NCI-H2227 (cell line): ENCODE measurements at regions not wholly inside any gene's neighbourhood (a gene's known extent, or its start where the extent isn't known, plus 50 kb on each side); places are given as distances from the start of the nearest gene placed in this dataset.
A peak's percentile ranks its signal among the peaks of the same experiment; 100 is the strongest.
"Not testable (repeated sequence)": the region's sequence is repeated elsewhere in the genome, so short reads cannot be mapped to it uniquely, and the experiment has no call there.

Source experiments
- DNase-seq: peaks from one replicate; lab custom pipeline; 2025; ENCODE audit not compliant: unreplicated experiment; lab: John Stamatoyannopoulos, UW

GRCh38 chr4:26233350-26233749, 87.5 kb upstream of the RBPJ start:
- DNase-seq: no peak

GRCh38 chr4:26235500-26235899, 85.3 kb upstream of the RBPJ start:
- DNase-seq: no peak

DNA sequence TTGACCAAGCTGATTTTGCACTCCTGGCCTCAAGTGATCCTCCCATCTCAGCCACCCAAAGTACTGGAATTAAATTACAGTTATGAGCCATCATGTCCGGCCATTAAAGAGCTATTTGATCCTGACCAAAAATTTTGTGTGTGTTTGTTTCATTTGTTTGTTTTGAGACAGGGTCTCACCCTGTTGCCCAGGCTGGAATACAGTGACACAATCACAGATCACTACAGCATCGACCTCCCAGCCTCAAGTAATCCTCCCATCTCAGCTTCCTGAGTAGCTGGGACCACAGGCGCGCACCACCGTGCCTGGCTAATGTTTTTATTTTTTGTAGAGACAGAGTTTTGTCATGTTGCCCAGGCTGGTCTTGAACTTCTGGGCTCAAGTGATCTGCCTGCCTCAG, 82.9 kb upstream of the RBPJ start:
- DNase-seq: no peak

DNA sequence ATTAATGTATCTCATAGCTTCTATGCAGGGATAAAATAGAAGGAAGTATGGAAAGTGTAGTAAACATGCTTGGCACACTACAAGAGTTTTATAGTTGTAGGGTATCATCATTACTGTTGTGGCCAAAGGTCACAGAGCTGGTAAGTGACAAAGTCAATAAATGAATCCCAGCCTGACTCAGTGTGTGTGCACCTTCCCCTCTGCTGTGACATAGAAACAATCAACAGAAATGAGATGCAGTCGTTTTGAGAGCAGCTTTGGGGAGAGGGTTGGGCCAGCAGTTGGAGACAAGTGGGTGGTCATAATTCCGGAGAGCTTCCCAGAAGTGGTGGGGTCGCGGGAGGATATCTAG, 82.4 kb upstream of the RBPJ start:
- DNase-seq: no peak

DNA sequence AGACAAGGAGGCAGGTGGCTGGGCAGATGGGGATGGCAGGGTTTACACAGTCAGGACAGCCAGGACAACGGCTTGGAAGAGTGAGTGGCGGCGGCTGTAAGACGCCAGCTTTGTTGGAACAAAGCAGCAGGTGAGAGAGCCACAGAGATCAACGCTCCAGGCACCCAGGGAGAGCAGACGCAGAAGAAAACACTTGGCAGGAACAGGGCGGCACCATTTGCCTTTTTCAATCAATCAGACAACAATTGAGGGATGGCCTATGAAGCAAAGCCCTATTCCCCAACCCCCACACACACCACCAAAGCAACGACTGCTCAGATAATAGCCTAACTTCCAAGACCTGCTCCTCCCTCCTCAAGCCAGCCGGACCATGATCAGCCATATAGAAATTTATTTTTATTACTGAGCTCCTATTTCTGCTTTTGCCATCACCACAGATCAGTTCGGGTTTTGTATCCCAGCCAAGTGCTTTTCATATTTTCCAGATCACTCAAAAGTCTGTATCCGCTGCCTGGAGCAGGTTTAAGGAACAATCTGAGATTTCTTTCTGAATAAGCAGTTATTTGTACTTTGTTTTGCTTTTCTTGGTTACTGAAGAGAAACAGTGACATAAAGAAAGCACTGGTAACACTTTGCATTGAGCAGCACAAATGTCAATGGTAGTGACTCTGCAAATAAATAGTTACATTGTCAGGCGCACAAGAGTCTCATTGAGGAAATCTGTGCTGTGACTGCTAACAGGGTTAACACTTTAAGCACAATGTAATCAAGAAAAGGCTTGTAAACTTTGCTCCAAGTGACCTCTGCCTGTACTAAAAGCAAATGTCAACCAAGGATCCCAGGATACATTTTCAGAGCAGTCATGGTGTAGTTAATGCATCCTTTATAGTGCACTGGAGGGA, 81.8 kb upstream of the RBPJ start:
- peak; percentile 70 for DNase-seq

GRCh38 chr4:26239801-26240200, 81.0 kb upstream of the RBPJ start:
- DNase-seq: no peak

DNA sequence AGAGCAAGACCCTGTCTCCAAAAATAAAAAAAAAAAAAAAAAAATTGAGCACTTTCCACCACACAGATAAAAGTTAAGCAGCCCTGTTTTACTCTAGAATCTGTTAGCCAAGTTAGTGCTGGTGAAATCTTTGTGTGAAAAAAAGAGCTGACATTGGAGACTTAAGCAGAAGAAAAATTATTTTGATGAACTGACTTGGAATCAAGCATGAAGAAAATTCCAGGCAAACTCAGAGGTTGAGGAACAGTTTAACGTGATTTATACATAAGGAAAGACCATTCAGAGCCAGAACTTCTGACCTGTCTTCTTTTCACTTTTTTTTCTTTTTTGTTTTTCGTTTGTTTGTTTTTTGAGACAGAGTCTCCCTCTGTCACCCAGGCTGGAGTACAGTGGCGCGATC, 79.6 kb upstream of the RBPJ start:
- DNase-seq: no peak

GRCh38 chr4:26242451-26242850, 78.4 kb upstream of the RBPJ start:
- no peak for DNase-seq

DNA sequence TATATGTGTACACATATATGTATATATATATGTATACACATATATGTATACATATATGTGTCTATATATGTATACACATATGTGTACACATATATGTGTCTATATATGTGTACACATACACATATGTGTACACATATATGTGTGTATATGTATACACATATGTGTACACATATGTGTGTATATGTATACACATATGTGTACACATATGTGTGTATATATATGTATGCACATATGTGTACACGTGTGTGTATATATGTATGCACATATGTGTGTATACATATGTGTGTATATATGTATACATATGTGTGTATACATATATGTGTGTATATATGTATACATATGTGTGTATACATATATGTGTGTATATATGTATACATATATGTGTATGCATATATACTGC, 76.7 kb upstream of the RBPJ start:
- DNase-seq: not testable (repeated sequence)

- peak; percentile 36 for DNase-seq
Measured at GRCh38 chr4:26248647-26249046, 72.2 kb upstream of the RBPJ start.

DNA sequence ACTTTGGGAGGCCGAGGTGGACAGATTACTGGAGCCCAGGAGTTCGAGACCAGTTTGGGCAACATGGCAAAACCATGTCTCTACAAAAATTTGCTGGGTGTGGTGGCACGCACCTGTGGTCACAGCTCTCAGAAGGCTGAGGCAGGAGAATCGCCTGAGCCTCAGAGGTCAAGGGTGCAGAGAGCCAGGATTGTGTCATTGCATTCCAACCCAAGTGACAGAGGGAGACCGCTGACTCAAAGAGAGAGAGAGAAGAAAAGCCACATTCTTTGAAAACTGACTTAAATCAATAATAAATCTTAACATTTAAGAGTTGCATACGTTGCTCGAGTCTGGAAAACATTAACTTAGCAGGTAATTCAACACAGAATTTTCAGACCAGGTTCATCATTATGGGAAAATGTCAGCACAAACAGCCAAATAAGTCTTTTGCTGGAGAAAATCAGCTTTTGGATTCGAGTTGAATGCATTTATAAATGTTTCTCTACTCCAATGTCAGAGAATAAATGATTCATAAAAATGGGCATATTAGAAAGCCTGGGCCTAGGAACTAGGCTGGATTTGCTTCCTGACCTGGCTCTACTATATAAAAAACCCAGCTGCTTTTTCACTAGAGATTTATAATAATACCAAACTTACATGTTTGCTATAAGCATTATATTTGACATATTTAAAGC, 68.3 kb upstream of the RBPJ start:
- DNase-seq: no peak

GRCh38 chr4:26253968-26254367, 66.8 kb upstream of the RBPJ start:
- DNase-seq: no peak

DNA sequence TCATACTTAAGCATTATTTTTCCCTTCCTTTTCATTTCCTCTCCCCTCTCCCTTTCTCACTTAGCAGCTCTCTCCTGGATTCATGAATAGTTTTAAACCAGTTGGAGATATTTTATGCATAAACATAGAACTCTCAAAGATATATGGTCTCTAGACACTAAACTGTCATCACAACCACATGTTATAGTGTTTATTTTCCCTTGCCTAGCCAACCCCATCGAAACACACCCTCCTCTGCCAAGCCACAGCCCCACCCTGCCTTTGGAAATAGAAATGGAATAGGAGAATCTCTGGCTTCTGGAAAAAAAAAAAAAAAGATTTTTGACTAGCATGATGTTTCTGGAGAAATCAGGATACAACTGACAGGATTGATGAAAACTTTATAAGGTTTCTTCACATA, 64.8 kb upstream of the RBPJ start:
- DNase-seq: no peak

GRCh38 chr4:26257444-26257843, 63.4 kb upstream of the RBPJ start:
- not testable (repeated sequence) for DNase-seq

DNA sequence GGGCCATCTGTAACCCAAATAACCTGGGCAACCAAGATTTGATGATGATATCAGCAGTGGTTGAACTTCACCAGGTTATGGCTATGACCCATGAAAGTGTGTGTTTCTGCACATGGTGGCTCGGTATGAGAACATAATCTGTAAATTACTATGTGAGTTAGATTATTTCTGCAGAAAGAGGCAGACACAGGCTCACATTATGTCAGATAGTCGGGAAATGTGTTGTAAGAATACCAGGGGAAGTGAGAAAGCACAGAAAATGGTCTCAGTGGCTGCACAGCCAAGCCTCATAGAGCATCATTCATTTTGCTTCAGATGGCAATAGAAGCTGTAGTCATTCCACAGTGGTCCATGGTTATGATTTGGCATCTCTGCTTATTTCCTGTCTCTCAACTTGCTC, 63.0 kb upstream of the RBPJ start:
- DNase-seq: no peak

GRCh38 chr4:26260571-26260970, 60.2 kb upstream of the RBPJ start:
- DNase-seq: no peak

- DNase-seq: no peak
Measured at GRCh38 chr4:26261405-26261804, 59.4 kb upstream of the RBPJ start.

DNA sequence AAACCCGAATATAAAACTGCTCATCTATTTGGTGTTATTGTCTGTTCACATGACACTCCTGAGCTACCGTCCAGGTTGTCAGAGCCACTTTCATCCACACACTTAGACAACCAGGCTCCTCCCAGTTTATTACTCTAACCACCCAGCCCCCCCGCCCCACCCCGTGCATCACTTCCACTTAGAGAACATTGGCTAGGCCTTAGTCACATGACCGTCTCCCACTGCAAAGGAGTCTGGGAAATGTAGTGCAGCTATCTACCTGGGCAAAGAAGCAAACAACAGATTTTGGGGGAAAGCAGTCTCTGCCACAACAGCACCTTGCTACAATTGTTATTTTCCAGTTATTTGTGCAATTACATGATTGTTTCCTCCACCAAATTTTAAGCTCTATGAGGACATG, 57.6 kb upstream of the RBPJ start:
- DNase-seq: peak; percentile 40

DNA sequence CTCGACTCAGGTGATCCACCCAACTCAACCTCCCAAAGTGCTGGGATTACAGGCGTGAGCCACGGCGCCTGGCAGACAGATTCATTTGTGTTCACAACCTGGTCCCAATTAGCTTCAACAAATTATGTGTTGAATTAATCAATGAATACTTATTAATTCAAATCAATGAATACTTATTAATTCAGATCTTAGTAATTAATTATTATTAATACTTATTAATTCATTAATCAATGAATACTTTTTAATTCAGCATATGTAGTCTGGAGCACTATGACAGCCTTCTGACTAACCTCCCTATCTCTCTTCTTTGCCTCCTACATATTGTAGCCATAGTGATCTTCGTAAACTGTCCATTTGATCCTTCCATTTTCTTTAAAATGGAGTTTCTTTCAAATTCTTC, 56.7 kb upstream of the RBPJ start:
- DNase-seq: no peak

- no peak for DNase-seq
Measured at GRCh38 chr4:26267087-26267486, 53.7 kb upstream of the RBPJ start.

DNA sequence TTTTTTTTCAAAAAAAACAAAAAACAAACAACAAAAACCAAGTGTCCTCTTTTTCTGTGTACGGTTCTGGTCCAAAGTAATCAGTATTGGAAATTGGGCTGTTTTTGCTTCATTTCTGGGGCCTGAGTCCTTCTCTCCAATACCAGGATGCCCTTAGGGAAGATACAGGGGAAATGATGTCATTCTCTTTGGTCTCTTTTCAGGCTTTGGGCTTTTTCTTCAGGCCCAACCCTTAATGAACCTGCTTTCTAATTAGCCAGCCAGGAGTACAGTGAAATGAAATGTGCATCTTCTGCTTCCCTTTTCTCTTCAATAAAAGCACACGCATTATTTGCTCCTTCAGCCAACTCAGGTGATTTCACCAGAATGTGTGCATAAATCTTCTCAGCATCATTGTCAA, 52.6 kb upstream of the RBPJ start:
- no peak for DNase-seq

GRCh38 chr4:26269038-26269437, 51.8 kb upstream of the RBPJ start:
- no peak for DNase-seq
